ENCODE measurements at regions not wholly inside any gene's neighbourhood (a gene's known extent, or its start where the extent isn't known, plus 50 kb on each side); places are given as distances from the start of the nearest gene placed in this dataset.

GRCh38 chr3:157582637-157582973 lies 79.4 kb upstream of the VEPH1 start:
- TF ChIP-seq CTCF (IDR thresholded peaks at IDR 0.05; ENCODE audit: poor library complexity, severe bottlenecking) (no peak), EZH2 (IDR thresholded peaks at IDR 0.05; ENCODE audit: borderline replicate concordance, insufficient read depth, low read length, poor library complexity, severe bottlenecking) (no peak), SMC3 (conservative IDR thresholded peaks at IDR 0.05; ENCODE audit: poor library complexity) (no peak)
